Spinal cord (tissue), 9 donors: ENCODE measurements at regions not wholly inside any gene's neighbourhood (a gene's known extent, or its start where the extent isn't known, plus 50 kb on each side); places are given as distances from the start of the nearest gene placed in this dataset.
"Not testable (repeated sequence)": the region's sequence is repeated elsewhere in the genome, so short reads cannot be mapped to it uniquely, and the experiment has no call there.

Experiments
- DNase-seq, 6 donors: peaks; one replicate each; pipeline versions ENCODE4 v3.0.0 to v3.0.0-alpha.2; 2013 to 2015; ENCODE audit warnings: low spot score in 6 of 6, low read depth in 4 of 6
- H3K27ac ChIP-seq: one replicate; pipeline ENCODE4 v1.5.1; 2013; ENCODE audit warnings: low read depth, low read length, control low read depth
- H3K27me3 ChIP-seq: one replicate; pipeline ENCODE4 v1.6.1; 2013; ENCODE audit warnings: low read length; ENCODE audit not compliant: control insufficient read depth, insufficient read depth
- H3K36me3 ChIP-seq: one replicate; pipeline ENCODE4 v1.6.1; 2013; ENCODE audit warnings: low read length; ENCODE audit not compliant: control insufficient read depth, insufficient read depth
- H3K4me1 ChIP-seq: one replicate; pipeline ENCODE4 v1.6.1; 2013; ENCODE audit warnings: low read length; ENCODE audit not compliant: control insufficient read depth, insufficient read depth
- H3K4me3 ChIP-seq: one replicate; pipeline ENCODE4 v1.5.1; 2013; ENCODE audit warnings: low read depth, low read length, control low read depth
- H3K9me3 ChIP-seq: one replicate; pipeline ENCODE4 v1.6.1; 2013; ENCODE audit warnings: low read length; ENCODE audit not compliant: control insufficient read depth, insufficient read depth
- WGBS: methylation state at CpG from one replicate; pipeline ENCODE4 v1.1.5; 2013; ENCODE audit warnings: missing lambda C conversion rate; ENCODE audit not compliant: insufficient coverage; 5-methylcytosine and 5-hydroxymethylcytosine counted together
- donor health status: healthy.

GRCh38 chr1:99385852-99386251 lies 121.6 kb downstream of the PLPPR4 start:
- H3K27me3 ChIP-seq: no peaks in the 10 kb centered on the region
- 100% methylated on average over 1 of the region's 4 CpGs for WGBS
- no peaks in the 10 kb centered on the region for H3K36me3 ChIP-seq
- no peaks in the 10 kb centered on the region for H3K4me1 ChIP-seq
- no peaks in the 10 kb centered on the region for H3K9me3 ChIP-seq
- no peak for DNase-seq
- H3K27ac ChIP-seq: no peak overlapping the region
- no peak overlapping the region for H3K4me3 ChIP-seq

- Histone ChIP-seq H3K27me3 (no peaks in the 10 kb centered on the region), H3K4me1 (no peaks in the 10 kb centered on the region), H3K4me3 (no peak overlapping the region), H3K27ac (no peak overlapping the region), H3K9me3 (no peaks in the 10 kb centered on the region), H3K36me3 (no peaks in the 10 kb centered on the region)
- no peak for DNase-seq
- no CpG with 5 or more reads among the region's 2 CpGs for WGBS
Observed at GRCh38 chr1:99396389-99396788, 132.1 kb downstream of the PLPPR4 start.

GRCh38 chr1:99397029-99397428 lies 132.7 kb downstream of the PLPPR4 start:
- no peaks in the 10 kb centered on the region for H3K27me3 ChIP-seq
- H3K36me3 ChIP-seq: no peaks in the 10 kb centered on the region
- no peaks in the 10 kb centered on the region for H3K4me1 ChIP-seq
- no peak overlapping the region for H3K27ac ChIP-seq
- WGBS: 67% methylated on average over 1 of the region's 2 CpGs
- no peak overlapping the region for H3K4me3 ChIP-seq
- DNase-seq: peak in 1 of 6 donors; percentile 9
- no peaks in the 10 kb centered on the region for H3K9me3 ChIP-seq

- no peaks in the 10 kb centered on the region for H3K36me3 ChIP-seq
- H3K27ac ChIP-seq: no peak overlapping the region
- no peaks in the 10 kb centered on the region for H3K9me3 ChIP-seq
- peak in 2 of 6 donors; percentile 44 to 68 for DNase-seq
- H3K4me1 ChIP-seq: no peaks in the 10 kb centered on the region
- H3K27me3 ChIP-seq: no peaks in the 10 kb centered on the region
- H3K4me3 ChIP-seq: no peak overlapping the region
Observed at GRCh38 chr1:99397863-99398262, 133.6 kb downstream of the PLPPR4 start.

- H3K4me3 ChIP-seq, H3K4me1 ChIP-seq, H3K9me3 ChIP-seq, H3K27ac ChIP-seq, H3K36me3 ChIP-seq, DNase-seq, H3K27me3 ChIP-seq: not testable (repeated sequence)
Observed at GRCh38 chr1:99401556-99401955, 137.3 kb downstream of the PLPPR4 start.

- not testable (repeated sequence) for H3K9me3 ChIP-seq, H3K36me3 ChIP-seq, H3K4me3 ChIP-seq, DNase-seq, H3K27me3 ChIP-seq, H3K4me1 ChIP-seq, H3K27ac ChIP-seq
- WGBS: no CpG with 5 or more reads among the region's 7 CpGs
Observed at GRCh38 chr1:99404399-99404798, 140.1 kb downstream of the PLPPR4 start.

GRCh38 chr1:99405325-99405724 lies 141.0 kb downstream of the PLPPR4 start:
- H3K36me3 ChIP-seq, H3K9me3 ChIP-seq, H3K27ac ChIP-seq, H3K27me3 ChIP-seq, H3K4me3 ChIP-seq, H3K4me1 ChIP-seq, DNase-seq: not testable (repeated sequence)
- 96% methylated on average over 8 of the region's 9 CpGs for WGBS

GRCh38 chr1:99407018-99407417 lies 142.7 kb downstream of the PLPPR4 start:
- DNase-seq: no peak
- Histone ChIP-seq H3K9me3 (no peaks in the 10 kb centered on the region), H3K36me3 (no peaks in the 10 kb centered on the region), H3K27me3 (no peaks in the 10 kb centered on the region), H3K27ac (no peak overlapping the region), H3K4me3 (no peak overlapping the region), H3K4me1 (no peaks in the 10 kb centered on the region)
- no CpG with 5 or more reads among the region's 3 CpGs for WGBS

- no peaks in the 10 kb centered on the region for H3K27me3 ChIP-seq
- H3K4me3 ChIP-seq: no peak overlapping the region
- no peak for DNase-seq
- H3K36me3 ChIP-seq: no peaks in the 10 kb centered on the region
- H3K4me1 ChIP-seq: no peaks in the 10 kb centered on the region
- H3K27ac ChIP-seq: no peak overlapping the region
- 100% methylated on average over 1 of the region's 3 CpGs for WGBS
- H3K9me3 ChIP-seq: no peaks in the 10 kb centered on the region
Observed at GRCh38 chr1:99424087-99424486, 159.8 kb downstream of the PLPPR4 start.

GRCh38 chr1:99429754-99430153 lies 165.5 kb downstream of the PLPPR4 start:
- no peaks in the 10 kb centered on the region for H3K4me1 ChIP-seq
- no CpG with 5 or more reads among the region's 1 CpG for WGBS
- no peak for DNase-seq
- no peaks in the 10 kb centered on the region for H3K36me3 ChIP-seq
- H3K27me3 ChIP-seq: no peaks in the 10 kb centered on the region
- no peak overlapping the region for H3K27ac ChIP-seq
- no peak overlapping the region for H3K4me3 ChIP-seq
- H3K9me3 ChIP-seq: no peaks in the 10 kb centered on the region
